Iris pigment epithelial cell (primary cell): ENCODE measurements at regions not wholly inside any gene's neighbourhood (a gene's known extent, or its start where the extent isn't known, plus 50 kb on each side); places are given as distances from the start of the nearest gene placed in this dataset.
"Not testable (repeated sequence)": the region's sequence is repeated elsewhere in the genome, so short reads cannot be mapped to it uniquely, and the experiment has no call there.

ENCODE experiments used
- DNase-seq: peaks from one replicate; pipeline ENCODE4 v3.0.0-alpha.2; 2011; ENCODE audit warnings: low read depth

- peak; percentile 86 for DNase-seq
These were observed 84.9 kb downstream of the TRIM27 start for GRCh38 chr6:28838634-28839442.

- DNase-seq = no peak
These were observed 84.2 kb downstream of the TRIM27 start for GRCh38 chr6:28839443-28840120.

- DNase-seq = no peak
These were observed 82.5 kb downstream of the TRIM27 start for GRCh38 chr6:28841290-28841689.

- not testable (repeated sequence) for DNase-seq
These were observed 75.0 kb downstream of the TRIM27 start for GRCh38 chr6:28848756-28849155.
